ENCODE measurements at regions not wholly inside any gene's neighbourhood (a gene's known extent, or its start where the extent isn't known, plus 50 kb on each side); places are given as distances from the start of the nearest gene placed in this dataset.

DNA sequence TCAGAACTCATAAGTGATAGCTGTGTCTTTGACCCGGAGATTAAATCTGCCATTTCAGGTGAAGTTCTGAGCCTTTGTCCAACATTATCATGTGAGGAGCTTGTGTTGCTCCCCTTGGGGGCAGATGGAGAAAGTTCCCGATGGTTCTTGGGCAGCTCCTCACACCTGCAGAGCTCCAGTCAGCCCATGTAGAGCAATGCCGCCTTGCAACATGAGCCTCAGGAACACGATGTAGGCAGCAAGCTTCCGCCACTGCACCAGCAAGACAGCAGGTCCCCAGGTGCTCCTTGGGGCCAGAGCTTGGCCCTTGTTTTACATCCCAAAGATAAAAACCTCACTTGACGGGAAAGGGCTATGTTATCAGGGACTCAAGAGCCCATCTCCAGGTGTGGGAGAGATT lies 292.7 kb downstream of the IRX1 start:
- TF ChIP-seq POLR2A (IDR thresholded peaks at IDR 0.05), result no peak
- TF ChIP-seq, protein P1, sequence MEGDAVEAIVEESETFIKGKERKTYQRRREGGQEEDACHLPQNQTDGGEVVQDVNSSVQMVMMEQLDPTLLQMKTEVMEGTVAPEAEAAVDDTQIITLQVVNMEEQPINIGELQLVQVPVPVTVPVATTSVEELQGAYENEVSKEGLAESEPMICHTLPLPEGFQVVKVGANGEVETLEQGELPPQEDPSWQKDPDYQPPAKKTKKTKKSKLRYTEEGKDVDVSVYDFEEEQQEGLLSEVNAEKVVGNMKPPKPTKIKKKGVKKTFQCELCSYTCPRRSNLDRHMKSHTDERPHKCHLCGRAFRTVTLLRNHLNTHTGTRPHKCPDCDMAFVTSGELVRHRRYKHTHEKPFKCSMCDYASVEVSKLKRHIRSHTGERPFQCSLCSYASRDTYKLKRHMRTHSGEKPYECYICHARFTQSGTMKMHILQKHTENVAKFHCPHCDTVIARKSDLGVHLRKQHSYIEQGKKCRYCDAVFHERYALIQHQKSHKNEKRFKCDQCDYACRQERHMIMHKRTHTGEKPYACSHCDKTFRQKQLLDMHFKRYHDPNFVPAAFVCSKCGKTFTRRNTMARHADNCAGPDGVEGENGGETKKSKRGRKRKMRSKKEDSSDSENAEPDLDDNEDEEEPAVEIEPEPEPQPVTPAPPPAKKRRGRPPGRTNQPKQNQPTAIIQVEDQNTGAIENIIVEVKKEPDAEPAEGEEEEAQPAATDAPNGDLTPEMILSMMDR (IDR thresholded peaks at IDR 0.05), result no peak
- no peak for TF ChIP-seq EP300 (IDR thresholded peaks at IDR 0.05)

Data from ovary (tissue), 3 donors.